K562 (cell line): ENCODE measurements at regions not wholly inside any gene's neighbourhood (a gene's known extent, or its start where the extent isn't known, plus 50 kb on each side); places are given as distances from the start of the nearest gene placed in this dataset.

Experiments used
- ATAC-seq: fragments of 200-7000 bp; cut with Tn5 transposase; 3 replicates; pipeline ENCODE4 v1.9.1; 2020; ENCODE audit warnings: moderate library complexity
- BruUV-seq: library from RNA; stranded (reverse); fragments of 400-500 nt; replicated peaks from 2 replicates; lab custom pipeline; 2021; lab: Mats Ljungman, UMichigan
- CTCF ChIA-PET: fragments of 300-600 bp; formaldehyde crosslinking; extraction: SDS; loops from one replicate; lab custom pipeline; 2021; ENCODE audit warnings: low intra/inter-chr PET ratio; lab: Yijun Ruan, JAX
- POLR2A ChIA-PET: fragments of 300-600, 350-650 bp; sonication (Branson Sonifier 250); formaldehyde crosslinking; extraction: SDS; loops from one replicate; lab custom pipeline; 2021; ENCODE audit warnings: antibody characterized with exemption, inconsistent platforms; lab: Yijun Ruan, JAX
- DNase-seq, 4 experiments: peaks; one replicate each; pipeline versions ENCODE4 v3.0.0 to v3.0.0-alpha.2; 2011 to 2018; ENCODE audit warnings: low spot score in 3 of 4, mixed read lengths in 3 of 4; ENCODE audit errors: extremely low read depth in 1 of 4
- FAIRE-seq: peaks from 2 replicates; lab custom pipeline; 2011; peaks lifted over from hg19 to GRCh38; lab: Jason Lieb, UNC
- H2AFZ ChIP-seq: 2 replicates; pipeline ENCODE4 v1.6.0; 2011; ENCODE audit warnings: low read depth, low read length, control low read depth, inconsistent platforms
- H3K27ac ChIP-seq: fragments of 200-600 bp; 3 replicates; pipeline ENCODE4 v1.8.0; 2011; ENCODE audit warnings: low read depth, mild to moderate bottlenecking, control low read depth, inconsistent platforms, low read length, moderate library complexity, mixed read lengths; ENCODE audit errors: extremely low read depth
- H3K27me3 ChIP-seq, 2 experiments: fragments of 300-600 bp in 1 of 2; 2 replicates in 1 of 2; 3 replicates in 1 of 2; pipeline versions ENCODE4 v1.6.0 to v1.8.0; 2011; ENCODE audit warnings: inconsistent platforms in 2 of 2, low read length in 2 of 2, mild to moderate bottlenecking in 1 of 2, mixed read lengths in 1 of 2, moderate library complexity in 1 of 2; ENCODE audit not compliant: control insufficient read depth in 2 of 2, insufficient read depth in 2 of 2
- H3K36me3 ChIP-seq: fragments of 300-600 bp; 3 replicates; pipeline ENCODE4 v1.8.0; 2011; ENCODE audit warnings: mild to moderate bottlenecking, low read length, inconsistent platforms; ENCODE audit not compliant: control insufficient read depth, insufficient read depth
- H3K4me1 ChIP-seq, 2 experiments: fragments of 200-600 bp in 1 of 2; replicated peaks in 1 of 2; 2 replicates in 1 of 2; 3 replicates in 1 of 2; pipeline versions ENCODE4 v1.5.1 to v1.8.0; 2011; ENCODE audit warnings: inconsistent platforms in 2 of 2, low read length in 2 of 2, mild to moderate bottlenecking in 1 of 2, mixed read lengths in 1 of 2, moderate library complexity in 1 of 2; ENCODE audit not compliant: control insufficient read depth in 2 of 2, insufficient read depth in 2 of 2
- H3K4me2 ChIP-seq: 2 replicates; pipeline ENCODE4 v1.6.1; 2011; ENCODE audit warnings: low read length, control low read depth, inconsistent platforms, mixed read lengths; ENCODE audit not compliant: insufficient read depth
- H3K4me3 ChIP-seq: fragments of 200-600 bp; sonication (generic), shearing (Covaris generic); 2 replicates; pipeline ENCODE4 v1.5.1; 2016; ENCODE audit warnings: control low read depth, inconsistent platforms
- H3K79me2 ChIP-seq: fragments of 200-600 bp; 3 replicates; pipeline ENCODE4 v1.8.0; 2011; ENCODE audit warnings: low read length, inconsistent platforms; ENCODE audit not compliant: control insufficient read depth, insufficient read depth
- H3K9ac ChIP-seq, 2 experiments: 2 replicates each; pipeline versions ENCODE4 v1.6.0 to v1.6.1; 2011; ENCODE audit warnings: low read depth in 2 of 2, low read length in 2 of 2, control low read depth in 1 of 2, inconsistent platforms in 1 of 2, mild to moderate bottlenecking in 1 of 2, mixed read lengths in 1 of 2; ENCODE audit not compliant: insufficient read depth in 1 of 2
- H3K9me1 ChIP-seq: one replicate; pipeline ENCODE4 v1.6.0; 2011; ENCODE audit warnings: inconsistent platforms, mild to moderate bottlenecking, low read length, moderate library complexity; ENCODE audit not compliant: control insufficient read depth, insufficient read depth
- H3K9me3 ChIP-seq: replicated peaks from 2 replicates; pipeline ENCODE4 v1.5.1; 2011; ENCODE audit warnings: low read depth, low read length, inconsistent platforms; ENCODE audit not compliant: control insufficient read depth, insufficient read depth
- H4K20me1 ChIP-seq: replicated peaks from 2 replicates; pipeline ENCODE4 v1.6.1; 2011; ENCODE audit warnings: low read length, inconsistent platforms, mixed read lengths; ENCODE audit not compliant: control insufficient read depth, insufficient read depth
- ESRRB ChIP-seq: fragments of 250-450 bp; sonication (Bioruptor Pico); IDR thresholded peaks from 2 replicates; pipeline ENCODE4 v1.5.0; 2020; ENCODE audit warnings: mild to moderate bottlenecking, moderate library complexity, borderline replicate concordance
- FOXA3 ChIP-seq, 2 experiments: fragments of 450-650 bp in 1 of 2; sonication (generic) in 1 of 2; formaldehyde crosslinking; IDR thresholded peaks in 1 of 2; conservative IDR thresholded peaks in 1 of 2; 2 replicates each; pipeline versions ENCODE4 v1.4.0 to v1.8.0; 2020 to 2022; ENCODE audit warnings: mild to moderate bottlenecking in 2 of 2, missing genetic modification reagents in 1 of 2
- HDAC3 ChIP-seq: fragments of 450-650 bp; IDR thresholded peaks from 2 replicates; pipeline ENCODE4 v1.6.1; 2018; ENCODE audit warnings: borderline replicate concordance, mild to moderate bottlenecking, moderate library complexity; ENCODE audit not compliant: partially characterized antibody
- PKNOX1 ChIP-seq: fragments of 450-650 bp; IDR thresholded peaks from 2 replicates; pipeline ENCODE4 v1.6.1; 2016
- RBM25 ChIP-seq: fragments of 200-400 bp; formaldehyde crosslinking; IDR thresholded peaks from 2 replicates; pipeline ENCODE4 v1.6.1; 2018; ENCODE audit warnings: low read length, low read depth, moderate library complexity; ENCODE audit not compliant: severe bottlenecking
- SMARCA4 ChIP-seq: fragments of 450-650 bp; IDR thresholded peaks from 2 replicates; pipeline ENCODE4 v1.6.1; 2016
- SRSF7 ChIP-seq: fragments of 200-400 bp; formaldehyde crosslinking; optimal IDR thresholded peaks from 2 replicates; pipeline ENCODE3; 2017; ENCODE audit warnings: mild to moderate bottlenecking, low read depth, low read length
- TRIM25 ChIP-seq: fragments of 450-650 bp; IDR thresholded peaks from 2 replicates; pipeline ENCODE4 v1.7.0; 2016; ENCODE audit warnings: borderline replicate concordance
- ZBTB11 ChIP-seq, 3 experiments: fragments of 200-800 bp in 1 of 3; fragments of 250-450 bp in 1 of 3; fragments of 450-650 bp in 1 of 3; sonication (Bioruptor Pico) in 1 of 3; sonication (Bioruptor generic) in 1 of 3; formaldehyde crosslinking in 1 of 3; IDR thresholded peaks; 2 replicates each; pipeline versions ENCODE4 v1.6.1 to v1.8.0; 2016 to 2022; ENCODE audit warnings: mild to moderate bottlenecking in 2 of 3, missing genetic modification characterization in 2 of 3, missing compliant biosample characterization in 1 of 3, moderate library complexity in 1 of 3
- WGBS: fragments of 100-300 bp; shearing (Covaris generic); methylation state at CpG from one replicate; pipeline ENCODE4 v1.1.6; 2016; ENCODE audit warnings: low coverage, mixed read lengths; ENCODE audit not compliant: insufficient coverage; ENCODE audit errors: missing lambda C conversion rate; 5-methylcytosine and 5-hydroxymethylcytosine counted together
- in situ Hi-C: fragments of 300-500 bp; cut with MboI; formaldehyde crosslinking; loops from 4 replicates; pipeline ENCODE4 v1.15.0; 2018; ENCODE audit warnings: inconsistent platforms, mixed read lengths
- intact Hi-C: fragments of 100-400 bp; cut with micrococcal nuclease; formaldehyde crosslinking; loops from 2 replicates; pipeline ENCODE4 v1.14.2; 2022

GRCh38 chr1:29894311-29894710 lies 658.0 kb downstream of the PTPRU start:
- CTCF ChIA-PET, result no interaction called here
- BruUV-seq, result no TSS peak
- intact Hi-C loops, result no loop called here

GRCh38 chr1:29893806-29894205 lies 657.5 kb downstream of the PTPRU start:
- Histone ChIP-seq H3K27ac (no peak overlapping the region), H3K9ac (no peak overlapping the region), H4K20me1 (no peaks in the 10 kb centered on the region; the same call in 1 of the 2 replicates), H3K4me3 (no peak overlapping the region), H3K9me3 (no peaks in the 10 kb centered on the region), H3K4me2 (no peak overlapping the region), H3K36me3 (no peaks in the 10 kb centered on the region), H3K9me1 (no peaks in the 10 kb centered on the region), H3K27me3 (peaks cover 4 to 21% of the 10 kb centered on the region in 2 experiments; a peak in 3 of 5 replicates), H3K79me2 (no peaks in the 10 kb centered on the region), H3K4me1 (no peaks in the 10 kb centered on the region), H2AFZ (no peak overlapping the region)
- ChIA-PET POLR2A (no interaction called here), CTCF (no interaction called here)
- no TSS peak for BruUV-seq
- FAIRE-seq, result no peak
- DNase-seq, result no peak
- ATAC-seq, result no peak
- intact Hi-C loops, result no loop called here
- WGBS, result 0% methylated on average over 5 of the region's 5 CpGs
- in situ Hi-C loops, result no loop called here
- TF ChIP-seq TRIM25, result no peak
- TF ChIP-seq FOXA3 (CRISPR knock-in tag; conservative IDR thresholded peaks at IDR 0.05 in 1 of 2, IDR thresholded peaks at IDR 0.05 in 1 of 2), result no peak
- TF ChIP-seq SMARCA4, result no peak
- TF ChIP-seq ESRRB (CRISPR knock-in tag), result no peak
- TF ChIP-seq ZBTB11 (CRISPR knock-in tag; IDR thresholded peaks at IDR 0.05), result no peak
- TF ChIP-seq PKNOX1, result no peak
- TF ChIP-seq HDAC3, result no peak
- no peak for TF ChIP-seq RBM25

More at GRCh38 chr1:29894311-29894710, 658.0 kb downstream of the PTPRU start:
- FAIRE-seq, result no peak
- ATAC-seq, result no peak
- Histone ChIP-seq H3K36me3 (no peaks in the 10 kb centered on the region), H3K9me1 (no peaks in the 10 kb centered on the region), H3K4me3 (no peak overlapping the region), H3K4me1 (no peaks in the 10 kb centered on the region), H4K20me1 (no peaks in the 10 kb centered on the region; the same call in 1 of the 2 replicates), H2AFZ (no peak overlapping the region), H3K27ac (no peak overlapping the region), H3K9me3 (no peaks in the 10 kb centered on the region), H3K27me3 (peaks cover 4 to 25% of the 10 kb centered on the region in 2 experiments; a peak in 3 of 5 replicates), H3K9ac (no peak overlapping the region), H3K4me2 (no peak overlapping the region), H3K79me2 (no peaks in the 10 kb centered on the region)
- in situ Hi-C loops, result no loop called here
- POLR2A ChIA-PET, result interaction anchor here (0.7 kb wide), 1 partner anchor 49 kb away, joined by 3 read pairs; no protein-coding TSS in a partner anchor
- WGBS, result 3% methylated on average over 5 of the region's 5 CpGs
- TF ChIP-seq SRSF7, result no peak
- DNase-seq, result no peak
